WTC11 (cell line): ENCODE measurements at regions not wholly inside any gene's neighbourhood (a gene's known extent, or its start where the extent isn't known, plus 50 kb on each side); places are given as distances from the start of the nearest gene placed in this dataset.

Experiments
- ATF2 ChIP-seq: sonication (generic); formaldehyde crosslinking; IDR thresholded peaks from 2 replicates; pipeline ENCODE4 v1.8.1; 2022; ENCODE audit warnings: low read depth, missing genetic modification reagents, borderline replicate concordance
- CTCF ChIP-seq: fragments of 200-600 bp; IDR thresholded peaks from 2 replicates; pipeline ENCODE4 v1.8.0; 2022; ENCODE audit warnings: antibody characterized with exemption
- E2F4 ChIP-seq: sonication (generic); formaldehyde crosslinking; IDR thresholded peaks from 2 replicates; pipeline ENCODE4 v1.8.1; 2022; ENCODE audit warnings: low read depth, mild to moderate bottlenecking, moderate library complexity, missing genetic modification reagents, borderline replicate concordance
- ESRRA ChIP-seq: sonication (generic); formaldehyde crosslinking; IDR thresholded peaks from 2 replicates; pipeline ENCODE4 v1.8.1; 2022; ENCODE audit warnings: mild to moderate bottlenecking, missing genetic modification reagents, borderline replicate concordance
- FOXK1 ChIP-seq: sonication (generic); formaldehyde crosslinking; IDR thresholded peaks from 2 replicates; pipeline ENCODE4 v1.8.0; 2022; ENCODE audit warnings: mild to moderate bottlenecking, moderate library complexity, missing genetic modification reagents
- MAX ChIP-seq: sonication (generic); formaldehyde crosslinking; IDR thresholded peaks from 2 replicates; pipeline ENCODE4 v1.8.0; 2022; ENCODE audit warnings: mild to moderate bottlenecking, missing genetic modification reagents
- MYBL2 ChIP-seq: sonication (generic); formaldehyde crosslinking; IDR thresholded peaks from 2 replicates; pipeline ENCODE4 v1.8.1; 2023; ENCODE audit warnings: mild to moderate bottlenecking, moderate library complexity, missing genetic modification reagents
- NR2C2 ChIP-seq: sonication (generic); formaldehyde crosslinking; IDR thresholded peaks from 2 replicates; pipeline ENCODE4 v1.8.0; 2022; ENCODE audit warnings: mild to moderate bottlenecking, missing genetic modification reagents
- TEAD4 ChIP-seq: sonication (generic); formaldehyde crosslinking; IDR thresholded peaks from 2 replicates; pipeline ENCODE4 v1.8.0; 2022; ENCODE audit warnings: mild to moderate bottlenecking, missing genetic modification reagents
- ZNF138 ChIP-seq: sonication (generic); formaldehyde crosslinking; conservative IDR thresholded peaks from 2 replicates; pipeline ENCODE4 v1.8.1; 2022; ENCODE audit warnings: mild to moderate bottlenecking, moderate library complexity, missing genetic modification reagents
- ZNF317 ChIP-seq: sonication (generic); formaldehyde crosslinking; IDR thresholded peaks from 2 replicates; pipeline ENCODE4 v1.8.1; 2023; ENCODE audit warnings: low read depth, mild to moderate bottlenecking, moderate library complexity, missing genetic modification reagents, borderline replicate concordance
- ZNF512 ChIP-seq: sonication (generic); formaldehyde crosslinking; IDR thresholded peaks from 2 replicates; pipeline ENCODE4 v1.8.1; 2022; ENCODE audit warnings: missing genetic modification reagents, borderline replicate concordance

- no peak for TF ChIP-seq CTCF
- TF ChIP-seq MAX (CRISPR knock-in tag) = no peak
- no peak for TF ChIP-seq ZNF317
- no peak for TF ChIP-seq ZNF512
- no peak for TF ChIP-seq TEAD4 (CRISPR knock-in tag)
- TF ChIP-seq ESRRA (CRISPR knock-in tag) = no peak
- no peak for TF ChIP-seq E2F4 (CRISPR knock-in tag)
- no peak for TF ChIP-seq FOXK1
- no peak for TF ChIP-seq ZNF138 (CRISPR knock-in tag)
- TF ChIP-seq MYBL2 (CRISPR knock-in tag) = no peak
- TF ChIP-seq NR2C2 (CRISPR knock-in tag) = no peak
- TF ChIP-seq ATF2 (CRISPR knock-in tag) = no peak
Observed at GRCh38 chrY:15650056-15650455, 1125.7 kb downstream of the NLGN4Y start.
